HG03135 (cell line): ENCODE measurements at regions not wholly inside any gene's neighbourhood (a gene's known extent, or its start where the extent isn't known, plus 50 kb on each side); places are given as distances from the start of the nearest gene placed in this dataset.

Source experiments
- ATAC-seq: cut with Tn5 transposase; IDR thresholded peaks from one replicate; pipeline ENCODE4 v1.9.1; 2021; ENCODE audit warnings: mild to moderate bottlenecking, moderate library complexity; ENCODE audit not compliant: unreplicated experiment

DNA sequence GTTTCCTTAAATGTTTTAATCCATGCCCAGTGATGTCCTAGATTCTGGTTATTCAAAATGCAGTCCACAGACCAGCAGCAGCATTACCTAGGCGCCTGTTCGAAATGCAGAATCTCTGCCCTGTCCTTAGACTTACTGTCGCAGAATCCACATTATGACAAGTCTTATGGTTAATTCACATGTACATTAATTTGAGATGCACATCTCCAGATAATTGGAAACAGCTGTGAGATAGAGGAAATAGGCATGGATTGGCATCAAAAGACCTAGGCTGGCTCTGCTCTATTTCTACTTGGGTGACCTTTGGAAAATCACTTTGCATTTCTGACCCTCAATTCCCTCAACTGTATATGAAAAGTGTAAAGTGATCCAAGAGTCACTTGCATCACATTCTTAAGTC is 700.7 kb downstream of the DIAPH3 start:
- ATAC-seq: no peak

DNA sequence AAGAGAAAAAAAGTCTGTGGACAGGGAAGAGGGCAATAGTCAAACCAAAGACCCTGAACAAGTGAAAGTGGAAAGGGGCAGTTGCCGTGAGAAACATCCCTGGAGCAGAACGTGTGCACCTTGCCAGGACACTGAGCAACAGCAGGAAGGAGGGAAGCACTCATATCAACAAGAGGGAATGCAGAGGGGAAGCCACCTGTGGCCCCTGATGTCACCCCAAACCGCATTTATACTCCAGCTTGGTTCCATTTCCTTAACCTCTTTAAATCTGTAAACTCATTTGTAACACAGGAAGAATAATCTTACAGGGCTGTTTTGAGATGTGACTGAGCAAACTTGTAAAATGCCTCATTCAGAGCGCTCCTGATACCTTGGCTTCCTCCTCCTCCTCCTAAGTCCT is 698.8 kb downstream of the DIAPH3 start:
- no peak for ATAC-seq

DNA sequence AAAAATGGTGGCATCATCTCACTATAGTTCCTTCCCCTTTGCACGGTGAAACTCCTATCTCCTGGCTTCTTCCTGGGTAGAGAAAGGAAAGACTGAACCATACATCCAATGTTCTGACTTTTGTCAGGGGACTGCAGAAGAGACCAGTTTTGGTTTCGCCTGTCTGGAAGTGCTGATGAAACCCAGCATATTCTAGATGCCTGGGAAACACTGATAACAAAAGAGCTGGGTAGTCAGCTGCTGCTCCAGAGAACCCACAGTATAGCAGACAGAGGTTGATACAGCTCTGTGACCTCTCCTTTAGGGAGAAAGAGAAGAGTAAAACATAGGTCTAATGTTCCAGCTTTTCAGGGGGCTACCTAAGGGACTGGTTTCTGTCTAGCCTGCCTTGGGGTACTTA is 695.3 kb downstream of the DIAPH3 start:
- no peak for ATAC-seq

DNA sequence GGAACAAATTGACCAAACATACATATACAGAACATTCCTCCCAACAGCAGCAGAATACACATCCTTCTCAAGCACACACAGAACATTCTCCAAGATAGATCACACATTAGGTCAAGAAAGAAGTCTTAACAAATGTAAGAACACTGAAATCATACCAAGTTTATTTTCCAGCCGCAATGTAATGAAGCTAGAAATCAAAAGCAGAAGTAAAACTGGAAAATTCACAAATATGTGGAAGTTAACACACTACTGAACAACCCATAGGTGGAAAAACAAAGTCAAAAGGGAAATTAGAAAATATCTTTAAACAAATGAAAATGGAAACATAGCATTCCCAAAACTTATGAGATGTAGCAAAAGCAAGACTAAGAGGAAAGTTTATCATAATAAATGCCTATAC is 692.6 kb downstream of the DIAPH3 start:
- ATAC-seq: no peak

DNA sequence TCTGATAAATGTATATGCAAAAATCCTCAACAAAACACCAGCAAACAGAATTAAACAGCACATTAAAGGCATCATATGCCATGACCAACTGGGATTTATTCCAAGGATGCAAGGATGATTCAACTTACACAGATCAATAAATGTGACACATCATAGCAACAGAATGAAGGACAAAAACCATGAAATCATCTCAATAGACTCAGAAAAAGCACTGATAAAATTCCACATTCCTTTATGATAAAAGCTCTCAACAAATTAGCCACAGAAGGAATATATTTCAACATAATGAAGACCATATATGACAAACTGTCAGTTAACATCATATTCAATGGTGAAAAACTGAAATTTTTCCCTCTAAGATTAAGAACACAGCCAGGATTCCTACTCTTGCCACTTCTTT is 691.6 kb downstream of the DIAPH3 start:
- ATAC-seq: no peak

DNA sequence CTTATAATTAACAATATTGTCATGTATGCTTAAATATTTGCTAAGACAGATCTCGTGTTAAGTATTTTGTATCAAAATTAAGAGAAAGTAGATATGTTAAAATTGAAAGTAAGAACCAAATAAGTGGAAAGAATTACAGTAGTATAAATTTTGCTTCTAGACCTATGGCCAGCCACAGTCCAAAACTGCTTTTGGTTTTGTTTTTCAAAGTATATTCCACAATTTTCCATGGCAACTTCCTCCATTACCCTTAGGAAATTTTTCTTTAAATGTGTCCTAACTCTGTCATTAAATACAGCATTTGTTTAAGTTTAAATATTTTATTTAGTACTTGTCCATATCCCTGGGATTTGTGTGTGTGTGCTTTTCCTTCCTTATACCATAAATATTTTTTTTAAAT is 689.0 kb downstream of the DIAPH3 start:
- no peak for ATAC-seq

DNA sequence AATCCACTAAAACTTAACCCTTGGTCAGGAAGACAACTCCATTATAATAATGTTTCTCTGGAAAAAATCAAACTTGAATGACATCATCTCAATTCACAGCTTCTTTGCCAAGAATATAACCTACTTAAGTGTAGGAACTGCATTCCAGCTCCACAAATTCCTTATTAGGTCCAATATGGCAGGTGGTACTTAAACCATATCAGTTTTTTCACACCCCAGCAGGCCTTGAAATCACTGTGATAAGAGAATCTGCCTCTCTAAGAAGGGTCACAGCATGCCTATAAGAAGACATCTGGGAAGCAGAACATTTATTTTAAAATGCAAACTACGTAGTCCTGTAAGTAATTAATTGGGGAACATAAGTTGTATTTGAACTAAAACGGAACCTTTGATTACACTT is 687.8 kb downstream of the DIAPH3 start:
- no peak for ATAC-seq

DNA sequence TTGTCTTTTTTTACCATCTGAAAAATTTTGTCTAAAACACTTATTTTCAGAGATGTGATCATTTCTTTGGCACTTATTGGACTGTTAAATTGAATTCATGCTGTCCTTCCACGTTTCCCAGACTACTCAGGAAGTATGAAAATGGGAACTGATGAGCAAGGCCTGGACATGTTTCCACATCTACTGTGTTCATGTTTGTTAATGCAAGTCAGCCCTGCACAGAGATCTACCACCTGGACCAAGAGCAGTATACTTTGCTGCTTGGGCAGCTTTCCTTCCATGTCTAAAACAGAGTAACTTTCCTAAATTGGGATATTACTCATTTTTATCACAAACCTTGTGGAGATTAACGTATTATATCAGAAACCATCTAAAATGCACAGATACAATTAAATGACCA is 687.4 kb downstream of the DIAPH3 start:
- ATAC-seq: no peak

DNA sequence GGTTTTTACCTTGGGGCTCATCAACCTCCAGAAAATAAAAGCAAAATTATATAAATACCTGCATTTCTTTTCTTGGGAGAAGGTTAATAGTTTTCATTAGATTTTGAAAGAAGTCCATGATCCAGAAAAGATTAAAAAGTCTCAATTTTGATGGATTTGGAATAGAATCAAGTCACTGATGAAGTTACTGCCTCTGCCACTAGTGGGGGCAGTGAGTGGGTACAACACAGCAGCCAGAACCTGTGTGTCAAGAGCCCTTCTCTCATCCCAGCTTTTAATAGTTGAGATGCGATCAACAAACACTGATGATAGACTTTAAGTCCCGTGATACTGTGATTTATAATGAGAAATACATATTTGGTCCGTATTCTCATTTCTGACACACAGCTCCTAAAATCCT is 686.7 kb downstream of the DIAPH3 start:
- ATAC-seq: no peak

DNA sequence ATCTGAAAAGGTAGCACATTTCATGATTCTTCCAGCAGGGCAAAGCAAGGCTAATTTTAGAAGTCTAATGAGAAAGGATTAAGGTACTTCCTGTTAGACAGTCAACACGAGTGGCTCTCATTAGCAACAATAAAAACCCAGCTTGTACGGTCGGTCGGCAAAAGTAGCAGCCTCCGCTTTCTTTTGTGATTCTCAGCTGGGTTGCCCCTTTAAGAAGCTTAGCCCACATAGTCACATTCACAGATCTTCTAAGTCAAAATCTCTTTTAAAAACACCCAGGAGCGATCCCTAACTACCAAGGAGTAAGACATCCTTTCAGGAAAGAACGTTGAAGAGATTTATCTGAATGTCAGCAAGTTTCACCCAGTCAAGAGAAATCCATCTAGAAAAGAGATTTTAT is 684.8 kb downstream of the DIAPH3 start:
- ATAC-seq: no peak

DNA sequence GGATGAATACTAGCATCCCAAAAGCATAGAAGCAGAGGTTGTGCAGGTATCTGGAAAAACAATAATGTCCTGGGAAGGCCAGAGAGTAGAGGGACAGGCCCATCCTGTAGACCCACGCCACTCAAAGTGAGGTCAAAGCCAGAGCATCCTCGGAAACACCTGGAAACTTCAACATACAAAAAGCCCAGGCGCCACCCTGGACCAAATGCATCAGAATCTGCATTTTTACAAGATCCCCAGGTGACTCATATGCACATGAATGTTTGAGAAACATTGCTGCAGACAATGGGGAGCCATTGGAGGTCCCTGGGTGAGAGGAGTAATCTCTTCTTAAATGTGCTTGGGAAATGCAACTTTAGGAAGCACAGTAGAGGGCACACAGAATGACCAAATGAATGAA is 684.1 kb downstream of the DIAPH3 start:
- no peak for ATAC-seq

DNA sequence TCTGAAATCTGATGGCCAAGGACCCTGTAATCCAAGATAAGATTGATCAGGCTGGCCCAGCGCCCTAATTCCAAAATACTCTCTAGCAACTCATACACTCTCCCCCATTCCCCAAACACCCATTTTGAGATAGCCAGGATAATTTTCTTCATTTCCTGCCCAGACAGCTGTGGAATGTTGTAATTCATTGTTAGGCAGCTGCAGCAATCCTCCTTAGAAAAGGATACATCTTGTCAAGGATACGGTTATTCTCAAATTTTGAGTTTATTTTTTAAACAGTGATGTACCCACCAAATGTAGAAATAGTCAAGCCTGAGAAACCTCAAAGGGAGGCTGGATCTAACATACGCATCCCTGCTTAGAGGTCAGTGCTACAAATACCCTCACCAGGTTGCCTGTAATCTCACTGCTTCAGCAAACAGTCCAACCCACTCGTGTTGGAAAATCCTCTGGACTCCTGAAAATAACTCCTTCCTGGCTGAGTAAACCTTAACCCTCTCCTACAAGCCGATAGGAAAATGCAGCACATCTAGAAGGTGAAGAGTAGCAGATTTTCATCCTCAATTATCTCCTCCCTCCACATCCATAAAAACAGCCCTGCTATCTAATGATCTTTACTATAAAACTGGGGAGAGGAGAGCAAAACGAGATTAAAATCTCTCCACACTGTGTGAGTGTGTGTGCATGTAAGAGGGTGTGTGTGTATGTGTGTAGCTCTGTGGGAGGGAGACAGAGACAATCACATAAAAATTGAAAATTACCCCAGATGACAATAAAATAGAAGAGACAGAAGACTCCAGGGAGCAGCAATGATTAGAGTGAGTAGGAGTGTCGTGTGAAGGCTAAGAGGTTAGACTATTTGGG is 683.1 kb downstream of the DIAPH3 start:
- ATAC-seq: no peak

DNA sequence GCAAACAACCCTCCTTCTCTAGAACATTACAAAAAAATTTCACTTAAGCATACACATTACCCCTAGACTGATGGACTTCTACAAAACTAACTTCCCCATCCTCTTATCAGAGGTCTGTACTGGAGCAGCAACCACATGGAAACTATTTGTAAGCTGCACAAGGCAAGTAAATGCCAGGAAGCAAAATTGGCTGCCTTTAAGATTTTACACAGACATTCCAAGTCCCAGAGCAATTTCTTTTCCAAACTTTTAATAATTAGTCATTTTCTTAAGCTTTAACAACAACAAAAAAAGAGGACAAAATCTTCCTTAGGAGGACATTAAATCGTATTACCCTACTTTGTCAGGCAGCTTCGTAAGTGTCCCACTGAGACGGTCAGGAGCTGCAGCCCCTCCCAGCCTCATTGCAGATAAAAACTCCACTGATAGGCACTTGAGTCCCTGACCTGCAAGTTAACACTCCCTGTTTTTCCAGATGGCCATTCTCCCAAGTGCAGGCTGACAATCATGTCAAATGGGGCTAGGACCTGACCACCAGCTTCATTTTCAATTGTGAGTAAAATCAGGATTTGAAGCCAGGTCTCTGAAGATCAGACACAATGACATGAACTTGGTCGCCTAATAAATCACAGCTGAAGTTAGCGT is 680.1 kb downstream of the DIAPH3 start:
- no peak for ATAC-seq

DNA sequence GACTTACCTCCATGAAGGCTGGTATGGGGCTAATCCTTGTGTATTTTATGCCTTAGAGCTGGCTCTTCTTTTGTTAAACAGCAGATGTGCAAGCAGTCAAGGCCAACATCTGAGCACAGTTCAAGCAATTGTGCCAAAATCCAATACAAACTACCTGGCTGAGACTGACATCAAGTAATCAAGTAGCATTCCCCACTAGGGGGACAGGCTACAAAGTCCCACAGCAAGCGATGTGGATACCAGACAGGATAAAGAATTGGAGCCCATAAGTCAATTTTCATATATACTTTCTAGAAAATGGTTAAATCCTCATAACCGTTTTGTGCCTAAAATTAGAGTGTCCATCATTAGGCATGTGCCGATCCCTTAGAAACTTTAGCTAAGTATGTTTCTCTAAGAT is 675.8 kb downstream of the DIAPH3 start:
- no peak for ATAC-seq

DNA sequence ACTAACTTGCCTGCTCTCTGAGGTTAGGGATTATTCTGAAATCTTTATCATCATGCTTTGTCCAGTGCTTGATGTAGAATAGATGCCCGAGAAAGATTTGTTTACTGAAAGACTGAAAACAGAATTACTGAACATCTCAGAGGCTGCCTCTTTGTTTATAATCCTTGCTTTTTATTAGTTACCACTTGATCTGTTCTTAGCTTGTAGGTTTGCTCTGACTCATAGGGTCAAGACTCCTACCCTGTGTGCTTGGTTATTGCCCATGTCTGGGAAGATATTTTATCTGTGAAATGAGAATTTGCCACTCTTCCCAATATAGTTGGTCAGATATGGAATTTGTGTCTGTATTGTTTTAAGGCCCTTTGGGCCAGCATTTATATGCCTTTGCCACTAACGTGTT is 675.3 kb downstream of the DIAPH3 start:
- no peak for ATAC-seq

DNA sequence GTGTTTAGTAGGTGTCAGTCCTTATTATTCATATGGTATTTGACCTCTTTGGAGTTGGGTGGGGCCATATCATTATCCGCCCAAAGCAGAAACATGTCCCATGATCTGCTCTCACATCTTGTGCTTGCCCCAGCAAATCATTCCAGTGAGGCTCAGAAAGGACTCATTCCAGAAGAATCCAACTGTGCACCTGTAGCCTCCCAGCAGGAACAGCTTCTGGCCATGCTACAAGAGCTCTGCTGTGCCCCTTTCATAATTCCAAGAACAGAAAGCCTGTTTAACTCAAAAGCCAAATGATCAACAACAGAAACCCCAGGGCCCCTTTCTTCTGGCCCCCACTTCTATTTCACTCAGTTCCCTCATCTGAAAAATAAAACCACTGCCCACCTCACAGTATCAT is 673.1 kb downstream of the DIAPH3 start:
- ATAC-seq: no peak

DNA sequence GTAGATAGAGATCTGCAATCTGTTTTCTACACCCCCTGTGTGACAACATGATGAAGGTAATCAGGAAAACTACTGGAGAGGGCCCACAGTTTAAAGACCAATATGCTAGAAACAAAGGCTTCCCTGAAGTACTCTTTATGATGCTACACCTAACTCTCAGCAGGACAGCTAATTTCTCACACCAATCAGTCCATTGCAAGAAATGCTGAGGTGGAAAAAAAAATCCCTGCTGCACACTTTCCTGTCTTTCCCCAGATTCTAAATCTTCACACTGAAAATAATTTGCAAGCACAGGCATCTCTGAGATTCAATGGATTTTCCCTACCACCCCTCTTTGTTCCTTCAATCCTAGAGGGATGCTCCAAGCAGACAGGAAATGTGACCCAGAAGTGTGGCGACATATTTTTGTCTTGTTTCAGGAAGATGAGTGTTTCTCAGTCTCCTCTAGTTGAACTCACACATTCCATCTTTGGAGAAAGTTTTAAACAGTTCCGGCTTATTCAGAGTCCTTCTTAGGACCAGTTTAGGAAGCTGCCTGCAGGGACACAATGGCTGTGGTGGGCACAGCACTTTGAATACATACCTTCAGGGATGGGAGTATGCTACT is 671.6 kb downstream of the DIAPH3 start:
- no peak for ATAC-seq

DNA sequence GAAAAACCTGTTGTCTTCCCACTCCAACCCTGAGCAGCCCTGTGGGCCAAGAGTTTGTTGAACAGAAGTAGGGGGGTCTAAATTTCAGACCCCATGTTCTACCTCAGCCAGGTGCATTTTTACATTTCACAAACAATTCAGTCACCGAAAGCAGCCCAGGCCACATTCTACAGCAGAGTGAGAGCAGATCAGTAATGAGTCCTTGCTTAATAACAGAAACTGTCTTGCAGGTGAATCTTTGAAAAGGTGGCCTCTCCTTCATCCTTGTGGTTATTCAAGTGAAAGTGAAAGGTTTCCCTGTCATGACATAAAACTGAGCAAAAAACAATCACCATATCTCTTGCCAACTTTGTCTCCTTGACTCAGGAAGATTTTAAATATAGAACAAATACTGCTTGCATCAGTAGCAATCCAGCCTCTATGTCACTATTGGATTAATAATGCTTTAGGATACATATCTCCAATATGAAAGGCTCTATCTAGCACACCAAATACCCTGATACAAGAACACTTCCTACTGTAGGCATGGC is 670.2 kb downstream of the DIAPH3 start:
- no peak for ATAC-seq

DNA sequence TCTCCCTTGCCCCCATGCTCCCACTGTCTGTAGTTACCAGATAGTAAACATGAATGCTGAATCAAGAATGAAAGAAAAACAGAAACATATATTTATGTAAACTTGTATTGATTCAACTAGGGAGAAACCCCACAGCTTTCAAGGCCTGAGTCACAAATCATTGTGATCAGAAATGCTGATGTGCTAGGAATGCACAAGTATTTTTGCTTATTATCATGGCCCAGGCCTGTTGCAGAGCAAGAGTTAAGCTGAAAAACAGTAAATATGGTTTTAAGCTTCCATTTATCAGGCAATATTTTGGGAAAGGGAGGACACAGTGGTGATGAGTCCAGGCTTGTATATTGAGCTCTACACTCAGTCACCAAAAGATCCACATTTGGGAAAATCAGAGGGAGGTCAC is 669.6 kb downstream of the DIAPH3 start:
- ATAC-seq: no peak

DNA sequence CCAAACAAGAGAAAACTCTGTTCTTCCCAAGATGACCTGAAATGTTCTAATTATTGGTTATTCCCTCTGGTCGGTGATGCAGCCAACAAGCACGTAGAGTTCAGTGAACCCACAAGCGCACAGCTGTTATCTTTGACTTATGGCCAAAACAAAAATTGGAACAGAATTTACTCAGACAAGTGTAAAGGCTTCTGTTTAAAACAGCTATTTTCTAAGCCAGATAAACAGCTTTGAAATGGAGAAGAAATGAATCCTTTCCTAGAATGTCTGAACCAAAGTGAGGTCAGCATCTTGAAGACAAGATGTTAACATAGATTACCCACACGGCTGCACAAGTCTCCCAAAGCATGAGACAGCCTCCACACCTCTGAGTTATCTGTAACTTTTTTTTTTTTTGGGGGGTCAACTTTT is 669.2 kb downstream of the DIAPH3 start:
- ATAC-seq: no peak

DNA sequence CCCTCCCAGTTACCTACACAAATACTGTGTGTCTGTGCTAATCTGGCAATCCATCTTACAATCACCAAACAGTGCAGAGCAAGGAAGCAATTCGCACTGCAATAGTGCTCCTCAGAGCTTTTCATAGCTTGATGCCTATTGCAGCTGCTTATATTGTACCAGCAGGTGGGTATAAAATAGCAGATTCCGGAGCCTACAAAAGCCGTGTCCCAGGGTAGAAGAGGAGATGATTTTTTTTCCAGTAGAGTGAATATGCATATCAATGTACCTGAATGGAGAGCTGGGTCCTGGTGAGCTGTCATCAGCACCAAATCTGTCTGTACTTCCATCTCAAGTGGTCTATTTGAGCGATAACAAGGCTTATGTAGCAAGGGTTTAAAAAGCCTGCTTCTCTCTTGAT is 668.4 kb downstream of the DIAPH3 start:
- no peak for ATAC-seq

DNA sequence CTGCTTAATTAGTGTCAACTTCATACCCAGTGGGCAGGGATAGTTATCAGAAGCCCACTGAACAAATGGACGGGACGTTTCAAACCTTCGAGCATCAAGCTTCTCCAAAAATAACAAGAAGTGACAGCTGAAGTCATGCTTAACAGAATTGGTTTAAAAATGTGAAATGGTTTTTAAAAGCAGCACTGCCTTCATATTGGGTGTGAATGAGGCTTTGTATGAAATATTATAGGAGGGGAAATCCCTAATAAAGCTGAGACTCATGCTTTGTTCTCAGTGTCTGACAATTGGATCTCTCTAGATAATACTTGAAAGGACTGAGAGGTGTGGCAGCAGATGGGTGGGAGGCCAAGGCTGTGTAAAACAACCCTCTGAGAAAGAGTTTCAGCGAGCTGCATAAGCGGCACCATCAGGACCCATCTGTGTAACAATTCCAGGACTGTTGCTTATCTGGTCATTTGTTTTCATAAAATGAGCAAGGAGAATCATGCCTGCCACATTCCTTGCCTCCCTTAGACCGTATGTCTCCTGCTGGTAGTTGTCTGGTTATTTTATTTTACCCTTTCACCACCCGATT is 667.7 kb downstream of the DIAPH3 start:
- no peak for ATAC-seq
